SK-N-SH (cell line): ENCODE measurements at regions not wholly inside any gene's neighbourhood (a gene's known extent, or its start where the extent isn't known, plus 50 kb on each side); places are given as distances from the start of the nearest gene placed in this dataset.

Experiments
- CTCF ChIA-PET: fragments of 300-600, 350-600 bp; formaldehyde crosslinking; extraction: SDS; loops from one replicate; lab custom pipeline; 2021; lab: Yijun Ruan, JAX
- POLR2A ChIA-PET: fragments of 350-600 bp; sonication (Branson Sonifier 250); formaldehyde crosslinking; extraction: SDS; loops from one replicate; lab custom pipeline; 2020; ENCODE audit warnings: antibody characterized with exemption, inconsistent platforms; lab: Yijun Ruan, JAX
- DNase-seq: peaks from one replicate; pipeline ENCODE4 v3.0.0; 2012
- H2AFZ ChIP-seq: fragments of 200-600 bp; sonication (generic); 2 replicates; pipeline ENCODE4 v1.8.1; 2016; ENCODE audit warnings: antibody characterized with exemption, mild to moderate bottlenecking, low read depth
- H3F3A ChIP-seq: fragments of 200-600 bp; sonication (generic); replicated peaks from 2 replicates; pipeline ENCODE3; 2016; ENCODE audit warnings: antibody characterized with exemption, mild to moderate bottlenecking; ENCODE audit not compliant: insufficient read depth
- H3K27ac ChIP-seq, 2 experiments: fragments of 200-500 bp in 1 of 2; fragments of 200-600 bp in 1 of 2; sonication (Bioruptor generic) in 1 of 2; sonication (generic), shearing (Covaris generic) in 1 of 2; 2 replicates each; pipeline versions ENCODE4 v1.5.1 to v1.6.1; 2014 to 2016; ENCODE audit warnings: low read depth in 2 of 2, inconsistent platforms in 1 of 2, low read length in 1 of 2, mild to moderate bottlenecking in 1 of 2, mixed read lengths in 1 of 2
- H3K27me3 ChIP-seq: fragments of 200-600 bp; sonication (generic), shearing (Covaris generic); 2 replicates; pipeline ENCODE4 v1.6.1; 2016; ENCODE audit warnings: mixed run types; ENCODE audit not compliant: insufficient read depth
- H3K36me3 ChIP-seq, 2 experiments: fragments of 200-500 bp in 1 of 2; fragments of 200-600 bp in 1 of 2; sonication (Bioruptor generic) in 1 of 2; sonication (generic) in 1 of 2; replicated peaks in 1 of 2; 2 replicates each; pipeline versions ENCODE3 to v1.5.1; 2014 to 2016; ENCODE audit warnings: low read length in 1 of 2, mild to moderate bottlenecking in 1 of 2; ENCODE audit not compliant: insufficient read depth in 2 of 2, control insufficient read depth in 1 of 2
- H3K4me1 ChIP-seq, 2 experiments: fragments of 200-500 bp in 1 of 2; fragments of 200-600 bp in 1 of 2; sonication (Bioruptor generic) in 1 of 2; sonication (generic), shearing (Covaris generic) in 1 of 2; 2 replicates each; pipeline versions ENCODE4 v1.5.1 to v1.6.1; 2014 to 2016; ENCODE audit warnings: low read depth in 1 of 2, low read length in 1 of 2, mixed run types in 1 of 2; ENCODE audit not compliant: insufficient read depth in 2 of 2, control insufficient read depth in 1 of 2
- H3K4me2 ChIP-seq: fragments of 200-600 bp; sonication (generic), shearing (Covaris generic); 2 replicates; pipeline ENCODE4 v1.6.1; 2017; ENCODE audit warnings: mixed run types
- H3K4me3 ChIP-seq, 2 experiments: fragments of 200-500 bp in 1 of 2; fragments of 200-600 bp in 1 of 2; sonication (Bioruptor generic) in 1 of 2; sonication (generic), shearing (Covaris generic) in 1 of 2; 2 replicates each; pipeline versions ENCODE4 v1.5.1 to v1.8.1; 2014 to 2016; ENCODE audit warnings: low read depth in 2 of 2, inconsistent platforms in 1 of 2, low read length in 1 of 2, mild to moderate bottlenecking in 1 of 2, mixed read lengths in 1 of 2, moderate library complexity in 1 of 2
- H3K79me2 ChIP-seq: fragments of 200-600 bp; sonication (generic); 2 replicates; pipeline ENCODE4 v1.8.1; 2017; ENCODE audit warnings: mild to moderate bottlenecking; ENCODE audit not compliant: insufficient read depth
- H3K9ac ChIP-seq: fragments of 200-600 bp; sonication (generic); 2 replicates; pipeline ENCODE4 v1.6.1; 2017; ENCODE audit warnings: mixed run types
- H3K9me2 ChIP-seq: fragments of 200-600 bp; sonication (generic); 2 replicates; pipeline ENCODE4 v1.6.1; 2017; ENCODE audit warnings: mixed run types
- H3K9me3 ChIP-seq: fragments of 200-600 bp; sonication (generic); 2 replicates; pipeline ENCODE4 v1.6.1; 2017; ENCODE audit warnings: mixed run types, mild to moderate bottlenecking, moderate library complexity
- H4K20me1 ChIP-seq: fragments of 200-600 bp; sonication (generic); 2 replicates; pipeline ENCODE4 v1.6.1; 2017; ENCODE audit warnings: mild to moderate bottlenecking, mixed run types; ENCODE audit not compliant: insufficient read depth
- CTCF ChIP-seq: fragments of 200-600 bp; sonication (generic); IDR thresholded peaks from 2 replicates; pipeline ENCODE4 v1.6.1; 2017; ENCODE audit warnings: antibody characterized with exemption, mild to moderate bottlenecking, moderate library complexity
- EP300 ChIP-seq, 2 experiments: IDR thresholded peaks; 2 replicates each; pipeline versions ENCODE4 v1.4.0 to v1.6.1; 2012; ENCODE audit warnings: borderline replicate concordance in 1 of 2, low read depth in 1 of 2, low read length in 1 of 2
- FOXJ3 ChIP-seq: sonication (generic); formaldehyde crosslinking; IDR thresholded peaks from 2 replicates; pipeline ENCODE4 v1.5.1; 2020; ENCODE audit warnings: mild to moderate bottlenecking, missing genetic modification reagents
- GATA2 ChIP-seq: sonication (generic); formaldehyde crosslinking; IDR thresholded peaks from 2 replicates; pipeline ENCODE4 v1.5.0; 2020; ENCODE audit warnings: mild to moderate bottlenecking, missing genetic modification reagents
- IRF3 ChIP-seq: fragments of 150-350 bp; IDR thresholded peaks from 2 replicates; pipeline ENCODE4 v1.6.1; 2016; ENCODE audit warnings: mild to moderate bottlenecking, low read depth, low read length
- MAX ChIP-seq: IDR thresholded peaks from 2 replicates; pipeline ENCODE4 v1.4.0; 2012; ENCODE audit warnings: low read depth
- MXI1 ChIP-seq: IDR thresholded peaks from 2 replicates; pipeline ENCODE4 v1.6.1; 2012; ENCODE audit warnings: mild to moderate bottlenecking, low read depth, low read length, improper control_type of control experiment
- NFIC ChIP-seq: IDR thresholded peaks from 2 replicates; pipeline ENCODE4 v1.4.0; 2012; ENCODE audit warnings: borderline replicate concordance
- RAD21 ChIP-seq: IDR thresholded peaks from 2 replicates; pipeline ENCODE4 v1.6.1; 2012; ENCODE audit warnings: mild to moderate bottlenecking, low read length
- SMC3 ChIP-seq: IDR thresholded peaks from 2 replicates; pipeline ENCODE4 v1.6.1; 2012; ENCODE audit warnings: low read depth, low read length, improper control_type of control experiment
- TAF1 ChIP-seq: IDR thresholded peaks from 2 replicates; pipeline ENCODE4 v1.6.1; 2012; ENCODE audit warnings: low read depth, mild to moderate bottlenecking, low read length, moderate library complexity, borderline replicate concordance
- TEAD4 ChIP-seq: IDR thresholded peaks from 2 replicates; pipeline ENCODE4 v1.4.0; 2012; ENCODE audit warnings: mild to moderate bottlenecking, borderline replicate concordance; ENCODE audit not compliant: insufficient read depth
- ZBTB33 ChIP-seq: IDR thresholded peaks from 2 replicates; pipeline ENCODE4 v1.4.0; 2012; ENCODE audit warnings: low read depth, borderline replicate concordance
- WGBS: methylation state at CpG from one replicate; pipeline ENCODE4 v1.1.6; 2017; ENCODE audit warnings: low lambda C conversion rate; 5-methylcytosine and 5-hydroxymethylcytosine counted together

GRCh38 chr2:117553448-117553847, 261.0 kb upstream of the DDX18 start:
- 8% methylated on average over 4 of the region's 4 CpGs for WGBS
- Histone ChIP-seq H3K4me1 (no peaks in the 10 kb centered on the region; a peak in 1 of 4 replicates), H2AFZ (no peak overlapping the region), H3K27ac (no peak overlapping the region), H3K36me3 (no peaks in the 10 kb centered on the region), H3K4me3 (no peak overlapping the region), H3K9me3 (no peaks in the 10 kb centered on the region)
- TF ChIP-seq MXI1 (no peak), IRF3 (no peak), SMC3 (no peak), EP300 (IDR thresholded peaks at IDR 0.05; ENCODE audit: borderline replicate concordance in 1 of 2, low read depth in 1 of 2, low read length in 1 of 2) (no peak), RAD21 (no peak), NFIC (no peak), GATA2 (CRISPR knock-in tag) (no peak), FOXJ3 (no peak), TEAD4 (no peak), MAX (no peak)
- TF ChIP-seq, all 33 proteins: peak for 0
- Histone ChIP-seq H3K4me2 (no peak overlapping the region), H3K79me2 (no peaks in the 10 kb centered on the region), H3K27me3 (no peaks in the 10 kb centered on the region), H3K9ac (no peak overlapping the region), H4K20me1 (no peaks in the 10 kb centered on the region), H3K9me2 (no peaks in the 10 kb centered on the region), H3F3A (no peaks in the 10 kb centered on the region)
- DNase-seq: no peak
- POLR2A ChIA-PET: no interaction called here
- CTCF ChIA-PET: interaction anchor here (1.1 to 1.3 kb wide), 2 partner anchors 13 to 18 kb away, joined by 3 read pairs; no protein-coding TSS in a partner anchor

GRCh38 chr2:117555965-117556364, 258.5 kb upstream of the DDX18 start:
- 28% methylated on average over 5 of the region's 5 CpGs for WGBS
- H3K4me1 ChIP-seq: no peaks in the 10 kb centered on the region; a peak in 1 of 4 replicates
- no peaks in the 10 kb centered on the region for H3K9me3 ChIP-seq
- H4K20me1 ChIP-seq: no peaks in the 10 kb centered on the region
- no peak for DNase-seq
- no peak for TF ChIP-seq CTCF
- no peak for TF ChIP-seq ZBTB33
- no peak for TF ChIP-seq IRF3
- TF ChIP-seq TAF1: no peak
- TF ChIP-seq SMC3: no peak
- no peak overlapping the region for H3K4me2 ChIP-seq
- no peak overlapping the region for H2AFZ ChIP-seq
- no peaks in the 10 kb centered on the region for H3K9me2 ChIP-seq
- CTCF ChIA-PET: interaction anchor here (1.3 kb wide), 2 partner anchors 9 to 19 kb away, joined by 3 read pairs; no protein-coding TSS in a partner anchor
- no peak overlapping the region for H3K9ac ChIP-seq
- H3K79me2 ChIP-seq: no peaks in the 10 kb centered on the region
- H3K27me3 ChIP-seq: no peaks in the 10 kb centered on the region
- H3F3A ChIP-seq: no peaks in the 10 kb centered on the region
- POLR2A ChIA-PET: no interaction called here
- H3K36me3 ChIP-seq: no peaks in the 10 kb centered on the region
- no peak overlapping the region for H3K4me3 ChIP-seq
- no peak overlapping the region for H3K27ac ChIP-seq
